ENCODE measurements at regions not wholly inside any gene's neighbourhood (a gene's known extent, or its start where the extent isn't known, plus 50 kb on each side); places are given as distances from the start of the nearest gene placed in this dataset.
"Not testable (repeated sequence)": the region's sequence is repeated elsewhere in the genome, so short reads cannot be mapped to it uniquely, and the experiment has no call there.

DNA sequence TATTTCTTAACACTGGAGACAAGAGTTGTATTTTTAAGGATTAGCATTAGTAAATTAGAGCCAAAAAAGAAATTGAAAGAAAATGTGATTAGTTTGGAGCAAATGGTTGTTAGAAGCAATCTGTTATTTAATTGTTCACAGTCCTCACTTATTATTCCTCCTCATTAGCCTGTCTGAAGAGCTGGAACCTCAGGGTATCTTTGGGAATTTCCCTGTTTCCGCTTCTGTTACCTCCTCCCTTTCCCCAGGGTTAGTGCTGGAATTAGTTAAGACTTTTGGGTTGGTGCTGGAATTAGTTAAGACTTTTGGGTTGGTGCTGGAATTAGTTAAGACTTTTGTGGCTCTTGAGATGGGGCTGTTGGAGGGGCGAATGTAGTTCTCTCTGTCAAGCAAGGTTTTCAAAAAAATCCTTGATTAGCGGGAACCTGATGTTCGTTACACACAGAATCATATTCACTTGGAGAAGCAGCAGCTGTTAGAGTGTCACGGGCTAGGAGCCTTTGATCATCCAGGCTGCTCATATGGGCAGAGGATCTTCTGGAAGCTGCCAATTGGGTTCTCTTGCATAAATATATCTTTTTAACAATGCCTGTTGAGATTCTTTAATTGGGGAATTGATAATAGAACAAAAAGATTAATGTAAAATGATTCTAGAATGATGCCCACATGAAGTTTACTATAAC, 251.0 kb upstream of the NPSR1 start:
- DNase-seq: no peak

- DNase-seq: no peak
Measured at GRCh38 chr7:34407586-34407985, 250.4 kb upstream of the NPSR1 start.

GRCh38 chr7:34417781-34418180, 240.2 kb upstream of the NPSR1 start:
- DNase-seq: no peak

DNA sequence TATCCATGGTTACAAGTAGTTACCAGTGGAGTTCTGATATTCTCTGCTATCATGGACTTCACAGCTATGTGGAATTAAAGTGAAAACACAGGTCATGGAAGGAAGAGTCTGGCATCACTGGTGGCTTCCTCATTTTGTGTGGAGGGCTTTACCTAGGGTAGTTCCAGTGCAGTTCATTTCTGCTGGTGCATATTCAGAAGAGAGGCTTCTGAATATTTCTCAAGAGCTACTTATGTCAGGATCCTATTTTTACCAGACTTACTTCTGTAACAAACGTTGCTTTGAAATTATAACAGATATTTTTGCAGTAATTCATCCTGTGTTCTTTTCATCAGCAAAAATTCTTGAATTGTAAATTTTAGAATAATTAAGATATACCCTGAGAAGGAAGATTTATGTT, 236.5 kb upstream of the NPSR1 start:
- DNase-seq: no peak

DNA sequence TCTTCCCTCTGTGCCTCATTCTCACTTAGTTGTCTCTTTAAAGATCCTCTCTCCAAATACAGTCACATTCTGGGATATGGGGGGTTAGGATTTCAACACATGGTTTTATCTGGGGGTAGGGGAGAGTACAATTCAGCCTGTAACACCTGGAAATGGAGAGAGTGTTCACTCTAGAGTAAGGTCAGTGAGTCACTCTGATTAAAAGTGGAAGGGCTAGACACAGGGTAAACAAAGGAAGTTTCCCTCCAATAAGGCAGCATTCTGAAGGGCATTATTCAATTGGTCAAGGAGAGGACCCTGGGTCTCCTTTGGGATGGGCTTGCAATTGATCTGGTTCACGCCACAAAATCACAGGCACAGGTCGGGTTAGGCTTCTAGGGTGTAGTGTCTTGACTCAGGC, 232.8 kb upstream of the NPSR1 start:
- no peak for DNase-seq

GRCh38 chr7:34425631-34426384, 232.2 kb upstream of the NPSR1 start:
- DNase-seq: no peak

DNA sequence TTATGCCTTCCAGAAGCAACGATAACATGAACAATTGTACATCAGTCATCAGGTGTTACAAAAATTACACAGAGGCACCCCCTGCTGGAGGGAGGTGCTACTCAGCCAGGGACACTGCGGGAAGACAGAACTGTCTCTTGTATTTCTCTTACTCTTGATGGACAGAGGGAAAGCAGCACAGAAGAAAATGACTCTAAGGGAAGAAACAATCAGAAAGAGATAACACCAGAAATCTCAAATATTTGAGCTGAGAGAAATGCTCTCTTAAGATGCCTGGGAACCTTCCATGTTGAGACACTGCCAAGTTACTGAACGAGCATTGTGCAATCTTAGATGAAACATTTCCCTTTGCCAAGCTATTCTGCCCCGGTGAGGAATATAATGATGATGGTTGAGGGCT, 227.6 kb upstream of the NPSR1 start:
- DNase-seq: no peak

DNA sequence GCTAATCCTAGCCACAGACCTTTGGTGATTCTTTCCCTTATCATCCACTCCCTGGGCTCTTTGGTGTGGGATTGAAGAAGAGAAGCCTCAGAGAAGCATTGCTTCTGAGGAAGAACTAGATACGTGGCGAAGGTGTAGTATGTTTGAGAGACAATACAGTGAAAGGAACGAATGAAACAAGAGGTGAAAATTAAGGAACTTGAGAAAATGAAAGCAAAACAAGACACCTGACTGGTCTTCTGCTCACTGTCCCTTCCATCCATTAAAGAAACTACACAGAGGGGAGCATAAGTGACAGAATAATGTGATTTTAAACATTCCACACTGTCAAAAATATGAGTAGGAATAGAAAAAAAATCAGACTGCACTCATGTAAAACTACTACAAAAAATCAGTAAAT, 219.6 kb upstream of the NPSR1 start:
- DNase-seq: no peak

DNA sequence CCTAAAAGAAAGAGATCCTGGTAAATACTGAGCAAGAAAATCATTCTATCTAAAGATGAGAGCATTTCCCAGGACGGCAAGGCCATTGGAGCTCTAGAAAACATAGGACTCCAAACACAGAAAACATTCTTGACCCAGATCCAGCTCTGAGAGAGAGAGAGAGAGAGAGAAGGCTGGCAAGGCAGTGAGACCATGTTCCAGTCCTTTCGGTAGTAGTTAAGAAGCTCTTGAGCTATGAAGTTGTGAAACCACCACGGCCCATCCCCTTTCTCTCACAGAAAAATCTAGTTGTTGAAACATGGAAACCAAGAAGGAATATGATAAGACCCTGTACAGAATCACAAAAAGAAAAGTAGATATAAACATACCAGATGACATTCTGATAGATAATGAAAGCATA, 212.4 kb upstream of the NPSR1 start:
- DNase-seq: no peak

DNA sequence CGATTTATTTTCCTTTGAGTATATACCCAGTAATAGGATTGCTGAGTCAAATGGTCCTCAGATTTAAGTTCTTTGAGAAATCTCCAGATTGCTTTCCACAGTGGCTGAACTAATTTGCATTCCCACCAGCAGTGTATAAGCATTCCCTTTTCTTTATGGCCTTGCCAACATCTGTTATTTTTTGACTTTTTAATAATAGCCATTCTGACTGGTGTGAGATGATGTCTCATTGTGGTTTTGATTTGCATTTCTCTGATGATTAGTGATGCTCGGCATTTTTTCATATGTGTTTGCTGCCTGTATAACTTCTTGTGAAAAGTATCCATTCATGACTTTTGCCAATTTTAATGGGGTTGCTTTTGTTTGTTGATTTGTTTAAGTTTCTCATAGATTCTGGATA, 209.5 kb upstream of the NPSR1 start:
- not testable (repeated sequence) for DNase-seq

DNA sequence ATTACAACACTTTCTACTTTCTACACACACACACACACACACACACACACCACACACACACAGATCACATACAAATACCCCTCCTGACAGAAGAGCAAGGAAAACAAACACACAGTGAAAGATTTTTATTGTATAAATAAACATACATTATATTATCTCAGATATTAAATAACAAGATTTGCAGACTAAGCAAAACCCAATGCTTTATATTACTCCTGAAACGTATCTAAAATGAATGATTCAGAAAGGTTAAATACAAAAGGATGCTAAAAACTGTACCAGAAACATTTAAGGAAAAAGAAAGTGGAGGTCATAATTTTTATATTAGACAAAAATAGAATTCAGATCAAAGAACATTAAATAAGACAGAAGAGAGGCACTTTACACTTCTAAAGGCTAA, 208.3 kb upstream of the NPSR1 start:
- no peak for DNase-seq

- DNase-seq: no peak
Measured at GRCh38 chr7:34451183-34451582, 206.8 kb upstream of the NPSR1 start.

- no peak for DNase-seq
Measured at GRCh38 chr7:34451923-34452322, 206.1 kb upstream of the NPSR1 start.

- no peak for DNase-seq
Measured at GRCh38 chr7:34452363-34452762, 205.7 kb upstream of the NPSR1 start.

DNA sequence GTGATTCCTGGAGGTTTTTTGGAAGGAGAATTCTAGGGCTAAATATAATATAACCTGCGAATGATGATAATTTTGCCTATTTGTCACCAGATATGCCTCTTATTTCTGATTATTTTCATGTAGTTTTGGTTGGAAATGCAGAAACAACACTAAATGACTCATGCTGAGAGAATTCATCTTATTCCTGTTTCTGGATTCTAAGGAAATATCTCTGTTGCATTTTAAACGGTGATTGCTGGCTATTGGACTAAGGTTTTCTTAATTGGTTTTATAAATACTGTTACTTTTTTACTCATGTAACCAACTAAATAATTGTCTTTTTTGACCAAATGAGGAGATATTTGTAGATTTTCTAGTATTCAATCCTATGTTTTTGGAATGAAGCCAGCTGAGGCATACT, 204.9 kb upstream of the NPSR1 start:
- DNase-seq: no peak

DNA sequence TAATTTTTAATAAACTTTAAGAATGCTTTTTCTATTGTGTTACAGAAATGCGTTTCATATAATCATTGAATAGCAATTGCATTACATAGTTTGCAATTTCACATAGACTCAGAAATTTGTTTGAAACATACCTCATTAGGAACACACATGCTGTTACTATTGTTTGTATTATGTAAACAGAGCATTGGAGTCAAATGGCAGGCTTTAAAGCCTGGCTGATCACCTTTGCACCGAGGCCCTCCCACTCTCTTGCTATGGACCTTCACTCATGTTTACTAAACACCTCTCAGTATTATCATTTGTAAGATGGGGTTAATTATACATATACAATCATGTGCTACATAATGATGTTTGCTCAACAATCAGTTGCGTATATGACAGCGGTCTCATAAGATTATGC, 203.6 kb upstream of the NPSR1 start:
- DNase-seq: no peak

DNA sequence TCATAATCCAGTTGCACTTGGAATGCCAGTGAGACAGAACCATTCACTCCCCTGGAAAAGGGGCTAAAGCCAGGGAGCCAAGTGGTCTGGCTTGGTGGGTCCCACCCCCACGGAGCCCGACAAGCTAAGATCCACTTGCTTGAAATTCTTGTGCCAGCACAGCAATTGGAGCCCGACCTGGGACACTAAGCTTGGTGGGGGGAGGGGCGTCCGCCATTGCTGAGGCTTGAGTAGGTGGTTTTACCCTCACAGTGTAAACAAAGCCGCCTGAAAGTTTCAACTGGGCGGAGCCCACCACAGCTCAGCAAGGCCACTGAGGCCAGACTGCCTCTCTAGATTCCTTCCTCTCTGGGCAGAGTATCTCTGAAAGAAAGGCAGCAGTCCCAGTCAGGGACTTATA, 200.7 kb upstream of the NPSR1 start:
- no peak for DNase-seq

DNA sequence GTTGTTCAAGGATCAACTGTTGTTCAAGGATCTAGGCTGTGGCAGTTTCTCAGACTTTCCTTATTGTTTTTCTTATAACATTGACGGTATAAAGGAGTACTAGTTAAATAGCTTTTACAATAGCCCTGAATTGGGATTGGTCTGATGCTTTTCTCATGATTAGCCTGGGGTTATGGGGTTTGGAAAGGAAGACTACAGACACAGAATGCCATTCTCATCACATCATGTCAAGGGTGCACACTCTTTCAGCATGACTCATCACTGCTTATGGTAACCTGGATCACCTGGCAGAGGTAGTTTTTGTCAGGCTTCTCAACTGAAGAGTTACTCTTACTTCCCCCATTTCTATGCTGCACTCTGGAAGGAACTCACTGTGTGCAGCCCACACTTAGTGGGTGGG, 194.2 kb upstream of the NPSR1 start:
- DNase-seq: no peak

GRCh38 chr7:34471844-34472243, 186.2 kb upstream of the NPSR1 start:
- DNase-seq: no peak

- DNase-seq: no peak
Measured at GRCh38 chr7:34486371-34486770, 171.6 kb upstream of the NPSR1 start.

GRCh38 chr7:34487391-34488115, 170.5 kb upstream of the NPSR1 start:
- no peak for DNase-seq

DNA sequence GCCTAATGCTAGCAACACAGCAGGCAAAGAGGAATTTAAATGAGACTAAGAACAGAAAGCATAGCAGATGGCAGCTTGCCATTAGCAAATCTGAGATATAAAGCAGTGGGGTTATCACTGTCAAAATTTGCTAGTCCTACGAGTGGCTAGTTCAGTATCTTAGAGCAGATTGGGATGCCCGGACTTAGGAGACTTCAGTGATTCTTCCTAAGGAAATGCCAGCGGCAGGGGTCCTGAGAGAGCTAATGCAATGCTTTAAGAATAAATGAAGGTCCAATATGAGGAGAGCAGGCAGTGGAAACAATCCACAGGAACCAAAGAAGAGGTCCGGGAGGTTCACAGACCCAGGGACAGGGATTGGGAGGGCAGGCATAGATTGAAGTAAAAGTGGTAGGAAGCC, 169.3 kb upstream of the NPSR1 start:
- DNase-seq: no peak

GRCh38 chr7:34491899-34492298, 166.1 kb upstream of the NPSR1 start:
- no peak for DNase-seq

DNA sequence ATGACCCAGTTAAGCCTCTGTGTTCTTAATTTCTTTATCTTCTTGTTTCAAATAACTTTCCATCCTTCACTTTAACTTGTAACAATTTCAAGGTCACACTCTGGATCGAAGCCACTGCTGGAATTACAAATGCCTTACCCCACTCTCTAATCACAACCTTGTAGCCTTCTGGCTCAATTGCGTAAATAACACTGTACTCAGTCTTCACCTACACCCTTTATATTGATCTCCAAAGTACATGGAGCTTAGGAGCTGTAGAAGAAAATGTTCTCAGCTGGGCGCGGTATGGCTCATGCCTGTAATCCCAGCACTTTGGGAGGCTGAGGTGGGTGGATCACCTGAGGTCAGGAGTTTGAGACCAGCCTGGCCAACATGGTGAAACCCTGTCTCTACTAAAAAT, 164.3 kb upstream of the NPSR1 start:
- DNase-seq: no peak
